Activated CD4-positive, alpha-beta T cell treated with anti-CD3 and anti-CD28 coated beads, Interleukin-2, amount 10 ng/mL, durations not matched to agents 7 days and 5 days (primary cell): ENCODE measurements at regions not wholly inside any gene's neighbourhood (a gene's known extent, or its start where the extent isn't known, plus 50 kb on each side); places are given as distances from the start of the nearest gene placed in this dataset.

Experiments used
- CTCF ChIA-PET: fragments of 350-600 bp; sonication (Branson Sonifier 250); formaldehyde crosslinking; loops from one replicate; lab custom pipeline; 2021; ENCODE audit warnings: antibody characterized with exemption; lab: Charles Lee
- POLR2A ChIA-PET: fragments of 350-600 bp; sonication (Branson Sonifier 250); formaldehyde crosslinking; loops from one replicate; lab custom pipeline; 2021; ENCODE audit warnings: antibody characterized with exemption; lab: Charles Lee
- DNase-seq: peaks from one replicate; pipeline ENCODE4 v3.0.0-alpha.2; 2020
- H3K27ac Mint-ChIP-seq: one replicate; pipeline ENCODE4 v1.8.0; 2021; ENCODE audit warnings: mild to moderate bottlenecking, moderate library complexity, mixed read lengths
- H3K27me3 Mint-ChIP-seq: one replicate; pipeline ENCODE4 v1.8.0; 2021; ENCODE audit warnings: mixed read lengths
- H3K36me3 Mint-ChIP-seq: one replicate; pipeline ENCODE4 v1.8.0; 2021; ENCODE audit warnings: low read depth, mixed read lengths
- H3K4me1 Mint-ChIP-seq: one replicate; pipeline ENCODE4 v1.8.0; 2021; ENCODE audit warnings: mixed read lengths
- H3K4me3 Mint-ChIP-seq: one replicate; pipeline ENCODE4 v1.8.0; 2021; ENCODE audit warnings: mild to moderate bottlenecking, moderate library complexity, mixed read lengths
- H3K9me3 Mint-ChIP-seq: one replicate; pipeline ENCODE4 v1.8.0; 2021; ENCODE audit warnings: mixed read lengths

DNA sequence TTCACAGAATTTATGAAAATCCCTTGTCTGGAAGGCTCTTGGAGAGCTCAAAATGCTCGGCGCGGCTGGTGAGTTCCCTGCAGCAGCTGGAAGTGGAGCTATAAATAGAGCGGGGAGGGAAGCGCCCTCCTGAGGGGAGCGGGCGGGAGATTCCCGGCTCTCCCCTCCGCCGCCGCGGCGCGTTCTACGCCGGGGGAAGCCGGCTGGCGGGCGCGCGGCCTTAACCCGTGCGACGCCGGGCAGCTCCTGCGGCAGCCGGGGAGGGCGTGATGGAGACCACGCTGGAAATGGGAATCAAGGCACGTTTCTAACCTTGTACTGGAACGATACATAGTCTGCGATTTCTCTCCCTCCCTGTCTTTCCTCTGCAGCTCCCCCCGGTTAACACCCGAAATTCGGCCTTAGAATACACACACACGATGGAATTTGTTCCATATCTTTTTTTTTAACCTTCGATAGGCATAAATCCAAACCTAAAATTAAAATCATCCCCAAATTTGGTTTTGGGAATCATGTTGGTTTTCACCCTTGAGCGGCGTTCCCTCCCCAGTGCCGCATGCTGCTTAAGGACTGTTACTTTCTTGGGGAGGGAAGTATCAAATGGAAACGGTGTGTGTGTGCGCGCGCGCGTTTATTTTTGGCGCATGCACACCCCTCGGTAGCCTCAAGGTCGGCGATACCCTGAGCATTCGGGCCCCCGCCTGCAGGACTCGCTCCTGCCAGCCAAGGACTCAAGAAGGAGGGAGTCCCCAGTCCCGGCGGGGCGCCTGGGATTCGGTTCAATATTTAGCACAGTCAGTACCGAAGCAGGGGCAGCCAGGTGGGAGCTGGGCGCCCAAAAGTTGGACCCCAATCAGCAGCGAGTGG is 306.3 kb upstream of the KCNN2 start:
- no peak overlapping the region for H3K27ac Mint-ChIP-seq
- DNase-seq: no peak
- H3K4me3 Mint-ChIP-seq: no peak overlapping the region
- ChIA-PET CTCF (interaction anchor here (0.6 kb wide), 2 partner anchors 10 to 1145 kb away, joined by 3 to 4 read pairs; no protein-coding TSS in a partner anchor), POLR2A (no interaction called here)
- peaks cover 33% of the 10 kb centered on the region for H3K27me3 Mint-ChIP-seq
- H3K36me3 Mint-ChIP-seq: no peaks in the 10 kb centered on the region
- no peaks in the 10 kb centered on the region for H3K4me1 Mint-ChIP-seq
- no peaks in the 10 kb centered on the region for H3K9me3 Mint-ChIP-seq

DNA sequence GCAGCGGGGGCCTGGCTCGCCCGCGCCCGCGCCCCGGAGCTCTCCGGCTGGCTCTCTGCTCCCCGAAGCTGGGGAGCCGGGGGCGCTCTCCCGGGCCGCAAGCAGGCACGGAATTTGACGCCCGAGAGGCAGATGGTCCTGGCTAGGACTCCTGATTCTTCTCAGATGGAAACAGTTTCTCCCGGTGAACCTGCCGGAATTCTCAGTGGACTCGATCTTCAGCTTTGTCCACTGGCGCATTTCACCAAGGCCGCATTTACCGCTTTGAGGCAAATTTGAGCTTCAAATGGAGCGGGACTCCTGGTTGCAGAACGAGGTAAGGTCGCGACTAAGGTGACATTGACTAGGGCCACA is 305.7 kb upstream of the KCNN2 start:
- CTCF ChIA-PET: no interaction called here
- peaks cover 33% of the 10 kb centered on the region for H3K27me3 Mint-ChIP-seq
- no peaks in the 10 kb centered on the region for H3K4me1 Mint-ChIP-seq
- H3K9me3 Mint-ChIP-seq: no peaks in the 10 kb centered on the region
- no peaks in the 10 kb centered on the region for H3K36me3 Mint-ChIP-seq
- POLR2A ChIA-PET: no interaction called here
- H3K27ac Mint-ChIP-seq: no peak overlapping the region
- no peak for DNase-seq
- H3K4me3 Mint-ChIP-seq: no peak overlapping the region

DNA sequence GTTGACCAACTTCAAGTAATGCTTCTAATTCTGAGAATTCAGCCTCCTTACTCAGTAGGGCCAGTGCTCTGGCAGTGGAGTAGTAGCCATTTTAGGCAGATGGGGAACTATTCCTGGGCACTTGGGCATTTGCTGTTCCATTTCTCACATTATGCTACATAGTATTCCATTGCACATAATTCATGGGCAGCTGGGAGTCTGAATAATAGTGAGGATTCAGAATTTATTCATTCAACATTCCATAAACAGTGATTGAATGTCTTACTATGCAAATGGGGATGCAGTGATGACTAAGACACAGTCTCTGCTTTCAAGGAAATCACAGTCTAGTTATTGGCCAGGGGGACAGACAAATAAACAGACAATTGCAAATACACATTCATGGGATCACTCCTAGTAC is 301.0 kb upstream of the KCNN2 start:
- ChIA-PET CTCF (no interaction called here), POLR2A (no interaction called here)
- no peaks in the 10 kb centered on the region for H3K4me1 Mint-ChIP-seq
- no peak for DNase-seq
- no peak overlapping the region for H3K4me3 Mint-ChIP-seq
- no peaks in the 10 kb centered on the region for H3K36me3 Mint-ChIP-seq
- H3K27me3 Mint-ChIP-seq: peaks cover 16% of the 10 kb centered on the region
- no peaks in the 10 kb centered on the region for H3K9me3 Mint-ChIP-seq
- H3K27ac Mint-ChIP-seq: no peak overlapping the region

DNA sequence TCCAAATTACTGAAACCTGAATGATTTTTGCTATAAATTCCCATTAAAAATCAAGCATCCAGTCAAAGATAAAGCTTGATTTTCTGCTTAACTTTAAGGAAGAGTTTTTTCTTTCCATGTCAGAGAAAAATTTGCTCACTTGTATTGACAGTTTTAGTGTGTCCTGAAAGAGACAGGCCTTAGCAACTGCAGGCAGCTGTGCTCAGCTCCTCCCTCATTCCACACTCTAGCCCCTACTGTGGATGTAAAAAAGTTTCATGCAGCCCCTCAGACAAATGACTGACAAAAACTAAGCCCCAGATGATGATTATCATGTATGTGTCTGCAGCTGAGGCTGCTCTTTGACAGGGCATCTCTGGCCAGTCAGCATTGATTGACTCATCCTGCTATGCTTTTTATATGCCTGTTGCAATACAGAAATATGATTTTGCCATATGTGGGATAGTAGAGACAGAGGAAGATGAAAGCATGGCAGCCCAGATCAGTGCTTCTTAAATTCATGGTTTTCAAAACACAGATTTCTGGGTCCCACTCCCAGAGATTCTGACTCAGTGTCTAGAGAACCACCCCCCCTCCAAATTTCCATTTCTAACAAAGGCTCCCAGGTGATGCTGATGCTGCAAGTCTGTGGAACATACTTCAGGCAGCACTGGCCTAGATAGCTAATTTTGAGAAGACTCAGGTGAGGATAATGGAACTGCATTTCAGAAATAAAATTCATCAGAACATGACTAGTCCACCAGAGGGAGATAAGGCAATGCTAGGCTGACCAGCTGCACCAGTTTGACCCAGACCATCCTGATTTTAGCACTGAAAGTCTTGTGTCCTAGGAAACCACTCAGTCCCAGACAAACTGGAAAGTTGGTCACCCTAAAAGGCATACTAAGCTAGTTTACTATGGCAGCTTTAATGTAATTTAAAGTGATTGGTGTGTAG is 298.7 kb upstream of the KCNN2 start:
- Mint-ChIP-seq H3K4me3 (no peak overlapping the region), H3K36me3 (no peaks in the 10 kb centered on the region), H3K9me3 (no peaks in the 10 kb centered on the region), H3K27me3 (no peaks in the 10 kb centered on the region), H3K27ac (no peak overlapping the region), H3K4me1 (no peaks in the 10 kb centered on the region)
- ChIA-PET POLR2A (no interaction called here), CTCF (no interaction called here)
- DNase-seq: no peak

DNA sequence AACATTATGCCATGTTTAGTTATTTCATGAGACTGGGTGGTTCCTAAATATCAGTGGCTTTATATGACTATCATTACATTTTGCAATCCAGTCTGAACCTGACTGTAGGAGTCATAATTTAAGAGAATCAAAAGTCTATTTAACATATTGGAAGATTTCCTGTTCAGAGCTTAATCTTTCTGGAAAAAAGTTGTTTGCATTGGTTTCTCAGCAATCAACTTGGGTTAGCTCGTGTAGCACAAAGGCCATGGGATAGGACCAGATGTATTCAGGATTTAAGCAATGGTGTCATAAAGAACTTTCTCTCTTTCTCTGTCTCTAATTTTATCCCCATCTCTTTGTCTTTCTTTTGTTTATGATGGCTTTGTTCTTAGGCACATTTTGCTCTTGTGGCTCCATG is 296.0 kb upstream of the KCNN2 start:
- H3K27me3 Mint-ChIP-seq: no peaks in the 10 kb centered on the region
- no peaks in the 10 kb centered on the region for H3K36me3 Mint-ChIP-seq
- ChIA-PET CTCF (no interaction called here), POLR2A (no interaction called here)
- H3K4me1 Mint-ChIP-seq: no peaks in the 10 kb centered on the region
- no peak for DNase-seq
- H3K4me3 Mint-ChIP-seq: no peak overlapping the region
- no peak overlapping the region for H3K27ac Mint-ChIP-seq
- no peaks in the 10 kb centered on the region for H3K9me3 Mint-ChIP-seq

DNA sequence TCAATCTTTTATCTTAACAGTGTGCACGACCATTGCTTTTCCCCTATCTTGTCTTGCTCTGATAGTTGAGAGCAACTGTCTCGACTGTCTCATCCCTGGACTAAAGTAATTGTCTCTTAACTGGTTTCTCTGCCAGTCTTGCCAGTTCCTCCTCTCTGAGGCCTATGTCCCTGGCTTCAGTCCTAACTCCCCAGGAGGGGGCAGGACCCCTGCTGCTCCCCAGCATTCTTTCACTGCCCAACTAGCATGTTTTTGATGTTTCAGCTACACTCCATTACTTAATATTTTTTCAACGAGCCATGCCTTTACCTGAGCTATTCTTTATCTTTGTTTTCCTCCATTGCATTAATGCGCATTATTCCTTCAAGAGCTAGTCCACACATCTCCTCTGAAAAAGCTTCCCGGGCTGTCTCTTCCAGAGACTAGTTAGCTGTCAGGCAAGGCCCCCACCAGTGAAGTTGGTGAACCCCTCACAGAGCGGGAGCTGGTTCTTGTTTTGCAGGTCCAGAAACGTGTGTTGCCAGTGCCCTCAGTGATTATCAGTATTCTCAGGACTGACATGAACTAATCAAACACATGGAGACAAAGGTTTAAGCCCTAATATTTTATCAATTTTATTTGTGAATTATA is 291.7 kb upstream of the KCNN2 start:
- Mint-ChIP-seq H3K27ac (no peak overlapping the region), H3K36me3 (no peaks in the 10 kb centered on the region), H3K4me1 (no peaks in the 10 kb centered on the region), H3K4me3 (no peak overlapping the region), H3K27me3 (no peaks in the 10 kb centered on the region), H3K9me3 (no peaks in the 10 kb centered on the region)
- no peak for DNase-seq
- CTCF ChIA-PET: no interaction called here
- POLR2A ChIA-PET: no interaction called here

DNA sequence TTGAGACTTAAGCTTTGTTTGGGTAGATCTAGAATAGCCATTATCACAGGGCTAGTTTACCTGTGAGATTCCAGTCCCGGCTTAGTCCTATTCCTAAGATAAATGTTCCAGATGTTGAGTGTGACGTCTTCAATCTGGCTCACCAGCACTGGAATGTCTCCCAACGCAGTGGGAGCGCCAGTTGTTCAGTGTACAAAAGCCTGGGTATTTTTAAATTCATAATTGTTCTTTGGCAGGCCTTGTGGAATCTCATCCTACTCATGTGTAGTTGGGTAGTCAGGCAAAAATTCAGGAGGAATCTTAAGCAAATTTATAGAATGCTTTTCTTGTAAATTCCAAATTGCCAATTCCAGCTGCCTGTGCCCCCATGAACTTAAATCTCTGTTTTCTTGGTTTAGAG is 272.6 kb upstream of the KCNN2 start:
- CTCF ChIA-PET: no interaction called here
- H3K27ac Mint-ChIP-seq: no peak overlapping the region
- H3K36me3 Mint-ChIP-seq: no peaks in the 10 kb centered on the region
- no peaks in the 10 kb centered on the region for H3K4me1 Mint-ChIP-seq
- no peak for DNase-seq
- peaks cover 10% of the 10 kb centered on the region for H3K9me3 Mint-ChIP-seq
- no peaks in the 10 kb centered on the region for H3K27me3 Mint-ChIP-seq
- H3K4me3 Mint-ChIP-seq: no peak overlapping the region
- POLR2A ChIA-PET: no interaction called here

DNA sequence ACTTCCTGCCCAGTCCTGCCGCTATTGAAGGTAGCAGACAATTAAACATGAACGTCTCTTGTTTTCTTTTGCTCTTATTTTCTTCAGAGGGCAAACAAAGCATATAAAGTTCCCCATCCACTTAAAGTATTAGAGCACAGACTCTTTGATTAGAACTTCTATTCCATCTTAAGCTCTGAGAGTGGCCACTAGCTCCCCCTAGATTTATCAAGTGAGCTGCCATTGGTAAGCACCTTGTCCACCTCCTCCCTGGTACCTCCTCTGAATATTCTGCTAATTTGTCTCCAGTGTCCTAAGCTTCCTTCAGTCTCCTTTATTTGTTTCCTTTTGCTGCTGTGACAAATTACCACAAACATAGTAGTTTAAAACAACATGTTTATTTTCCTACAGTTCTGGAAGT is 264.3 kb upstream of the KCNN2 start:
- Mint-ChIP-seq H3K4me3 (no peak overlapping the region), H3K27ac (no peak overlapping the region), H3K36me3 (no peaks in the 10 kb centered on the region), H3K9me3 (peaks cover 8% of the 10 kb centered on the region), H3K4me1 (no peaks in the 10 kb centered on the region), H3K27me3 (no peaks in the 10 kb centered on the region)
- ChIA-PET CTCF (no interaction called here), POLR2A (no interaction called here)
- DNase-seq: no peak

DNA sequence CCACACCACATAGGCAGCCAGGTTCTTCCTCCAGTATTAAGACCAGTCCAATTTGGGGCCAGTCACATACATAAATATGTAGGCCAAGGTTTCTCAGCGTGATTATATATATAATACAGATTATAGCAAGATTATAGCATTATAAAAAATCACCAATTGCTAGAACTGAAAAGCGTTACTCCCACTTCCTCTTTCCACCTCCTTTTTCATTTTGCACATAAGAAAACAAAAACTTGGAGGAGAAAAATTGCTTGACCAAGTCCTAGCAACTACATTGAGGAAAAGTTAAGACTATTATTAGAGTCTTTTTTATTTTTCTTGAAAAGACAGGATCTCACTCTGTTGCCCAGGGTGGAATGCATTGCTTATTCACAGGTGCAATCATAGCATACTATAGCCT is 262.7 kb upstream of the KCNN2 start:
- CTCF ChIA-PET: no interaction called here
- POLR2A ChIA-PET: no interaction called here
- no peaks in the 10 kb centered on the region for H3K36me3 Mint-ChIP-seq
- H3K27ac Mint-ChIP-seq: no peak overlapping the region
- no peak for DNase-seq
- no peak overlapping the region for H3K4me3 Mint-ChIP-seq
- no peaks in the 10 kb centered on the region for H3K27me3 Mint-ChIP-seq
- H3K4me1 Mint-ChIP-seq: no peaks in the 10 kb centered on the region
- H3K9me3 Mint-ChIP-seq: no peaks in the 10 kb centered on the region

DNA sequence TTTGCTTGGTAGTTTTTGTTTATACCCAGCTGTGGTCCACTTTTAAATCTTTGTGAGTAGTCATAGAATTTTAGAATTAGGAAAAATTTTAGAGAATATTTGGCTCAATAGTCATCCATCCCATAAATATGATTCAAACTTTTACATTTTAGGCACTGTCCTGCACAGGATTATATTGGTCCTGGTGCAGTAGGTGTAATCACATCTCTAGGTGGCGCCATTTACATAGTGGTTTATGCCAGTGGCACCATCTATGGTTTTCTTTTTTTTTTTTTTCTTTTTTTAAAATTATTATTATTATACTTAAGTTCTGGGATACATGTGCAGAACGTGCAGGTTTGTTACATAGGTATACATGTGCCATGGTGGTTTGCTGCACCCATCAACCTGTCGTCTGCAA is 260.7 kb upstream of the KCNN2 start:
- CTCF ChIA-PET: no interaction called here
- H3K4me1 Mint-ChIP-seq: no peaks in the 10 kb centered on the region
- no peaks in the 10 kb centered on the region for H3K9me3 Mint-ChIP-seq
- H3K27ac Mint-ChIP-seq: no peak overlapping the region
- no peak overlapping the region for H3K4me3 Mint-ChIP-seq
- no peaks in the 10 kb centered on the region for H3K36me3 Mint-ChIP-seq
- POLR2A ChIA-PET: no interaction called here
- DNase-seq: peak; percentile 23
- H3K27me3 Mint-ChIP-seq: no peaks in the 10 kb centered on the region

DNA sequence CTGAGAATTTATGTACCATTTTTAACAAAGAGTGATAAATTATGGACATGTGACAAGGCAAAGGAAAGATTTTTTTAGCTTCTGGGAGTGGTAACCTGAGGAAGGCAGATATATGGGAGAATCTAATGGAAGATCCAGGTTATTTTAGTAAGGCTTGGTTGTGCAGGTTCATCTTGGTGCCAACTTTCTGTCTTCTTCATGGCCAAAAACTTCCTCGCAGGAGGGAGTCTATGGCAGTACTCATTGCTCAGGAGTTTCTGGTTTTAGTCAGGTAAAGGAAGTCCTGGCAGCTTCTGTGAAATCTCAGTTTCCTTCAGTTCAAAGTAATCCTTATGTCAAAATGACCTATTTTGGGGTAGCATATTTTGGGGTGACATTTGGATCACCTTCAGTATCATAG is 248.3 kb upstream of the KCNN2 start:
- Mint-ChIP-seq H3K27ac (no peak overlapping the region), H3K9me3 (no peaks in the 10 kb centered on the region), H3K4me3 (no peak overlapping the region), H3K36me3 (no peaks in the 10 kb centered on the region), H3K27me3 (no peaks in the 10 kb centered on the region), H3K4me1 (no peaks in the 10 kb centered on the region)
- DNase-seq: no peak
- ChIA-PET CTCF (no interaction called here), POLR2A (no interaction called here)

DNA sequence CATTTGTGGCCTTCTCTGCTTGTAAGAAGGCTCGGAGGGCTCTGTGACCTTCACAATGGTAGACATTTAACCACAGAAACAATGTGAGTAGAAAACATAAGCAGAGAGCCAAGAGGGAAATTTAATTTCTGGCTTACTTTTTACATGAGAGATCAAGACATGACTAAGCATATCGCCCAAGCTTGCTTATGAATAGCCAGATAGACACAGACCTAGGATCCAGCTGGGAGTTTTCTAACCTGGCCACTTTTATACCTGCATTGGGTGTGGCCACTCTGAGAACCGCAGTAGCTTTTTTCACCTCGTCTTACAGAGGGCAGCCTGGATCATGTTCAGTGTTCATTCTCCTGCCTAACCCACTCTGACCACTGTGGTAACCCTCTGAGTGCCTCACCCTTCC is 244.9 kb upstream of the KCNN2 start:
- H3K27me3 Mint-ChIP-seq: no peaks in the 10 kb centered on the region
- no peaks in the 10 kb centered on the region for H3K9me3 Mint-ChIP-seq
- H3K4me3 Mint-ChIP-seq: no peak overlapping the region
- H3K36me3 Mint-ChIP-seq: no peaks in the 10 kb centered on the region
- ChIA-PET POLR2A (no interaction called here), CTCF (no interaction called here)
- H3K27ac Mint-ChIP-seq: no peak overlapping the region
- no peaks in the 10 kb centered on the region for H3K4me1 Mint-ChIP-seq
- no peak for DNase-seq

DNA sequence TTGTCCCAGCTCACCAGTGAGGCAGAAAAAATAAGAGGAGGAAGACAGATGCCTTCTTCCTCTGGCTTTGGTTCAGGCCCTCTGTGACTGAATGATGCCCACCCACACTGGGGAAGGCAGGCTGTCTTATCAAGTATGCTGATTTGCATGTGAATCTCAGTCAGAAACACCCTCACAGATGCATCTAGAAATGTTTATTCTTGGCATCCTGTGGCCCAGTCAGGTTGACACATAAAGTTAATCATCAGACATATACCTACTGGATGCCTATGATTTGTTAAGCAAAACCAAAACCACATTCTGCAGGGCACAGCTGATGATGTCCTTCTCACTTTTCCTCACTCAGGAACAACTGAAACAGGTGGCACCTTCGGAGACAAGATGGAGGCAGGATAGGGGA is 243.4 kb upstream of the KCNN2 start:
- H3K27ac Mint-ChIP-seq: no peak overlapping the region
- ChIA-PET POLR2A (no interaction called here), CTCF (no interaction called here)
- DNase-seq: no peak
- H3K9me3 Mint-ChIP-seq: no peaks in the 10 kb centered on the region
- no peaks in the 10 kb centered on the region for H3K36me3 Mint-ChIP-seq
- no peaks in the 10 kb centered on the region for H3K4me1 Mint-ChIP-seq
- no peaks in the 10 kb centered on the region for H3K27me3 Mint-ChIP-seq
- H3K4me3 Mint-ChIP-seq: no peak overlapping the region
